SK-N-SH (cell line): ENCODE measurements at regions not wholly inside any gene's neighbourhood (a gene's known extent, or its start where the extent isn't known, plus 50 kb on each side); places are given as distances from the start of the nearest gene placed in this dataset.

Experiments used
- CTCF ChIA-PET: fragments of 300-600, 350-600 bp; formaldehyde crosslinking; extraction: SDS; loops from one replicate; lab custom pipeline; 2021; lab: Yijun Ruan, JAX
- POLR2A ChIA-PET: fragments of 350-600 bp; sonication (Branson Sonifier 250); formaldehyde crosslinking; extraction: SDS; loops from one replicate; lab custom pipeline; 2020; ENCODE audit warnings: antibody characterized with exemption, inconsistent platforms; lab: Yijun Ruan, JAX
- DNase-seq: peaks from one replicate; pipeline ENCODE4 v3.0.0; 2012
- H2AFZ ChIP-seq: fragments of 200-600 bp; sonication (generic); 2 replicates; pipeline ENCODE4 v1.8.1; 2016; ENCODE audit warnings: antibody characterized with exemption, mild to moderate bottlenecking, low read depth
- H3F3A ChIP-seq: fragments of 200-600 bp; sonication (generic); replicated peaks from 2 replicates; pipeline ENCODE3; 2016; ENCODE audit warnings: antibody characterized with exemption, mild to moderate bottlenecking; ENCODE audit not compliant: insufficient read depth
- H3K27ac ChIP-seq, 2 experiments: fragments of 200-500 bp in 1 of 2; fragments of 200-600 bp in 1 of 2; sonication (Bioruptor generic) in 1 of 2; sonication (generic), shearing (Covaris generic) in 1 of 2; 2 replicates each; pipeline versions ENCODE4 v1.5.1 to v1.6.1; 2014 to 2016; ENCODE audit warnings: low read depth in 2 of 2, inconsistent platforms in 1 of 2, low read length in 1 of 2, mild to moderate bottlenecking in 1 of 2, mixed read lengths in 1 of 2
- H3K27me3 ChIP-seq: fragments of 200-600 bp; sonication (generic), shearing (Covaris generic); 2 replicates; pipeline ENCODE4 v1.6.1; 2016; ENCODE audit warnings: mixed run types; ENCODE audit not compliant: insufficient read depth
- H3K36me3 ChIP-seq, 2 experiments: fragments of 200-500 bp in 1 of 2; fragments of 200-600 bp in 1 of 2; sonication (Bioruptor generic) in 1 of 2; sonication (generic) in 1 of 2; replicated peaks in 1 of 2; 2 replicates each; pipeline versions ENCODE3 to v1.5.1; 2014 to 2016; ENCODE audit warnings: low read length in 1 of 2, mild to moderate bottlenecking in 1 of 2; ENCODE audit not compliant: insufficient read depth in 2 of 2, control insufficient read depth in 1 of 2
- H3K4me1 ChIP-seq, 2 experiments: fragments of 200-500 bp in 1 of 2; fragments of 200-600 bp in 1 of 2; sonication (Bioruptor generic) in 1 of 2; sonication (generic), shearing (Covaris generic) in 1 of 2; 2 replicates each; pipeline versions ENCODE4 v1.5.1 to v1.6.1; 2014 to 2016; ENCODE audit warnings: low read depth in 1 of 2, low read length in 1 of 2, mixed run types in 1 of 2; ENCODE audit not compliant: insufficient read depth in 2 of 2, control insufficient read depth in 1 of 2
- H3K4me2 ChIP-seq: fragments of 200-600 bp; sonication (generic), shearing (Covaris generic); 2 replicates; pipeline ENCODE4 v1.6.1; 2017; ENCODE audit warnings: mixed run types
- H3K4me3 ChIP-seq, 2 experiments: fragments of 200-500 bp in 1 of 2; fragments of 200-600 bp in 1 of 2; sonication (Bioruptor generic) in 1 of 2; sonication (generic), shearing (Covaris generic) in 1 of 2; 2 replicates each; pipeline versions ENCODE4 v1.5.1 to v1.8.1; 2014 to 2016; ENCODE audit warnings: low read depth in 2 of 2, inconsistent platforms in 1 of 2, low read length in 1 of 2, mild to moderate bottlenecking in 1 of 2, mixed read lengths in 1 of 2, moderate library complexity in 1 of 2
- H3K79me2 ChIP-seq: fragments of 200-600 bp; sonication (generic); 2 replicates; pipeline ENCODE4 v1.8.1; 2017; ENCODE audit warnings: mild to moderate bottlenecking; ENCODE audit not compliant: insufficient read depth
- H3K9ac ChIP-seq: fragments of 200-600 bp; sonication (generic); 2 replicates; pipeline ENCODE4 v1.6.1; 2017; ENCODE audit warnings: mixed run types
- H3K9me2 ChIP-seq: fragments of 200-600 bp; sonication (generic); 2 replicates; pipeline ENCODE4 v1.6.1; 2017; ENCODE audit warnings: mixed run types
- H3K9me3 ChIP-seq: fragments of 200-600 bp; sonication (generic); 2 replicates; pipeline ENCODE4 v1.6.1; 2017; ENCODE audit warnings: mixed run types, mild to moderate bottlenecking, moderate library complexity
- H4K20me1 ChIP-seq: fragments of 200-600 bp; sonication (generic); 2 replicates; pipeline ENCODE4 v1.6.1; 2017; ENCODE audit warnings: mild to moderate bottlenecking, mixed run types; ENCODE audit not compliant: insufficient read depth
- CHD2 ChIP-seq: fragments of 150-350 bp; IDR thresholded peaks from 2 replicates; pipeline ENCODE4 v1.6.1; 2018; ENCODE audit warnings: low read length; ENCODE audit not compliant: partially characterized antibody
- ELF1 ChIP-seq: IDR thresholded peaks from 2 replicates; pipeline ENCODE4 v1.4.0; 2012
- EZH2phosphoT487 ChIP-seq: fragments of 200-600 bp; sonication (generic); IDR thresholded peaks from 2 replicates; pipeline ENCODE4 v1.6.1; 2017; ENCODE audit warnings: low read depth, mixed run types, mild to moderate bottlenecking, antibody characterized with exemption, moderate library complexity, borderline replicate concordance
- FOSL2 ChIP-seq: IDR thresholded peaks from 2 replicates; pipeline ENCODE4 v1.4.0; 2012; ENCODE audit warnings: low read depth, mild to moderate bottlenecking, moderate library complexity, borderline replicate concordance
- FOXM1 ChIP-seq: IDR thresholded peaks from 2 replicates; pipeline ENCODE4 v1.4.0; 2012; ENCODE audit warnings: low read depth, mild to moderate bottlenecking
- GABPA ChIP-seq: IDR thresholded peaks from 2 replicates; pipeline ENCODE4 v1.4.0; 2012; ENCODE audit warnings: low read depth, mild to moderate bottlenecking
- GATA2 ChIP-seq: sonication (generic); formaldehyde crosslinking; IDR thresholded peaks from 2 replicates; pipeline ENCODE4 v1.5.0; 2020; ENCODE audit warnings: mild to moderate bottlenecking, missing genetic modification reagents
- JUND ChIP-seq: IDR thresholded peaks from 2 replicates; pipeline ENCODE4 v1.4.0; 2012
- MEF2A ChIP-seq: IDR thresholded peaks from 2 replicates; pipeline ENCODE4 v1.4.0; 2012; ENCODE audit warnings: low read depth, borderline replicate concordance
- MXI1 ChIP-seq: IDR thresholded peaks from 2 replicates; pipeline ENCODE4 v1.6.1; 2012; ENCODE audit warnings: mild to moderate bottlenecking, low read depth, low read length, improper control_type of control experiment
- NFIC ChIP-seq: IDR thresholded peaks from 2 replicates; pipeline ENCODE4 v1.4.0; 2012; ENCODE audit warnings: borderline replicate concordance
- NRF1 ChIP-seq: IDR thresholded peaks from 2 replicates; pipeline ENCODE4 v1.6.1; 2012; ENCODE audit warnings: low read depth, mild to moderate bottlenecking, low read length
- POLR2AphosphoS5 ChIP-seq: IDR thresholded peaks from 2 replicates; pipeline ENCODE4 v1.6.1; 2012; ENCODE audit warnings: low read depth, low read length
- RCOR1 ChIP-seq: fragments of 150-350 bp; IDR thresholded peaks from 2 replicates; pipeline ENCODE4 v1.6.1; 2017; ENCODE audit warnings: antibody characterized with exemption, low read length
- REST ChIP-seq: IDR thresholded peaks from 2 replicates; pipeline ENCODE4 v1.6.1; 2012; ENCODE audit warnings: mild to moderate bottlenecking, low read depth, low read length, moderate library complexity
- RFX5 ChIP-seq: IDR thresholded peaks from 2 replicates; pipeline ENCODE4 v1.6.1; 2012; ENCODE audit warnings: mild to moderate bottlenecking, improper control_type of control experiment, low read length
- SIN3A ChIP-seq: IDR thresholded peaks from 2 replicates; pipeline ENCODE4 v1.6.1; 2012; ENCODE audit warnings: low read depth, mild to moderate bottlenecking, low read length, moderate library complexity, borderline replicate concordance
- SMC3 ChIP-seq: IDR thresholded peaks from 2 replicates; pipeline ENCODE4 v1.6.1; 2012; ENCODE audit warnings: low read depth, low read length, improper control_type of control experiment
- TEAD4 ChIP-seq: IDR thresholded peaks from 2 replicates; pipeline ENCODE4 v1.4.0; 2012; ENCODE audit warnings: mild to moderate bottlenecking, borderline replicate concordance; ENCODE audit not compliant: insufficient read depth
- USF2 ChIP-seq: fragments of 150-350 bp; IDR thresholded peaks from 2 replicates; pipeline ENCODE4 v1.6.1; 2017; ENCODE audit warnings: antibody characterized with exemption, low read length, low read depth, borderline replicate concordance
- WGBS: methylation state at CpG from one replicate; pipeline ENCODE4 v1.1.6; 2017; ENCODE audit warnings: low lambda C conversion rate; 5-methylcytosine and 5-hydroxymethylcytosine counted together

- ChIA-PET CTCF (interaction anchor here (1.6 kb wide), 2 partner anchors 8 to 82 kb away, joined by 4 to 5 read pairs; no protein-coding TSS in a partner anchor), POLR2A (no interaction called here)
- TF ChIP-seq FOXM1 (no peak), POLR2AphosphoS5 (no peak), FOSL2 (no peak), SIN3A (no peak), RCOR1 (no peak), GATA2 (no peak), MXI1 (no peak), TEAD4 (no peak), GABPA (no peak), USF2 (no peak), MEF2A (no peak), EZH2phosphoT487 (no peak), SMC3 (no peak), CHD2 (no peak), ELF1 (no peak), NFIC (no peak), JUND (no peak), RFX5 (no peak), REST (no peak), NRF1 (no peak)
- H3F3A ChIP-seq, result no peaks in the 10 kb centered on the region
- 75% methylated on average over 4 of the region's 4 CpGs for WGBS
- no peaks in the 10 kb centered on the region for H3K9me2 ChIP-seq
- H3K36me3 ChIP-seq, result no peaks in the 10 kb centered on the region
- no peak overlapping the region for H3K27ac ChIP-seq
- no peak overlapping the region for H3K4me3 ChIP-seq
- no peaks in the 10 kb centered on the region for H4K20me1 ChIP-seq
- no peak for DNase-seq
- H2AFZ ChIP-seq, result no peak overlapping the region
- no peaks in the 10 kb centered on the region for H3K9me3 ChIP-seq
- peaks cover 0 to under 1% of the 10 kb centered on the region in 2 experiments; a peak in 1 of 4 replicates for H3K4me1 ChIP-seq
- H3K27me3 ChIP-seq, result no peaks in the 10 kb centered on the region; the same call in 1 of the 2 replicates
- H3K9ac ChIP-seq, result no peak overlapping the region
- no peak overlapping the region for H3K4me2 ChIP-seq
- no peaks in the 10 kb centered on the region for H3K79me2 ChIP-seq
Measured at GRCh38 chr6:21506126-21506525, 87.4 kb upstream of the SOX4 start.
